Kidney epithelial cell (primary cell): ENCODE measurements at regions not wholly inside any gene's neighbourhood (a gene's known extent, or its start where the extent isn't known, plus 50 kb on each side); places are given as distances from the start of the nearest gene placed in this dataset.

Source experiments
- DNase-seq: peaks from one replicate; pipeline ENCODE4 v3.0.0-alpha.2; 2010; ENCODE audit warnings: low read depth
- H3K27me3 ChIP-seq: 2 replicates; pipeline ENCODE4 v1.6.0; 2011; ENCODE audit warnings: low read length; ENCODE audit not compliant: control insufficient read depth, insufficient read depth
- H3K36me3 ChIP-seq: 2 replicates; pipeline ENCODE4 v1.5.1; 2011; ENCODE audit warnings: low read length; ENCODE audit not compliant: control insufficient read depth, insufficient read depth
- H3K4me3 ChIP-seq: 2 replicates; pipeline ENCODE4 v1.5.1; 2011; ENCODE audit warnings: low read depth, mild to moderate bottlenecking, control low read depth, low read length
- TF ChIP-seq, protein P1 (sequence below): IDR thresholded peaks from 2 replicates; pipeline ENCODE4 v1.5.1; 2011; ENCODE audit warnings: mild to moderate bottlenecking, moderate library complexity, low read length, control low read depth, inconsistent platforms; ENCODE audit not compliant: insufficient read depth, poor library complexity, severe bottlenecking

DNA sequence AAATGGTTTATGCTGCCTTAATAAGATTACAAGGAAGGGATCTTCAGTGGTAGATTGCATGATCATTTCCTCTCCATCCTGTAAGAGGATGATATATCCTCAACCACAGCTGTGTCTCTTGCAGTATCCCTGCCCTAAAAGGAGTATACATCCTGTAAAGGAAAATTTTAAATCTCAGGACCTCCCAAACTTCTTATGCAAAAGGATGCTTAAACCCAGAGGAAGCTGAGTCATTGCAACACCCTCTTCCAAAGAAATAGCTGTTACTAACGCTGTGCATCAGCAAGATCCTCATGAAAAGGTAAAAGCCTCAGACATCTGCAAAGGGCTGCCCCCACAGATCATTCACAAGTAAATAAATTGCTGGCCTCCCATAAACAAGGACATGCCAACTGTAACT lies 599.0 kb downstream of the PRELID2 start:
- no peaks in the 10 kb centered on the region for H3K36me3 ChIP-seq
- TF ChIP-seq, protein P1, sequence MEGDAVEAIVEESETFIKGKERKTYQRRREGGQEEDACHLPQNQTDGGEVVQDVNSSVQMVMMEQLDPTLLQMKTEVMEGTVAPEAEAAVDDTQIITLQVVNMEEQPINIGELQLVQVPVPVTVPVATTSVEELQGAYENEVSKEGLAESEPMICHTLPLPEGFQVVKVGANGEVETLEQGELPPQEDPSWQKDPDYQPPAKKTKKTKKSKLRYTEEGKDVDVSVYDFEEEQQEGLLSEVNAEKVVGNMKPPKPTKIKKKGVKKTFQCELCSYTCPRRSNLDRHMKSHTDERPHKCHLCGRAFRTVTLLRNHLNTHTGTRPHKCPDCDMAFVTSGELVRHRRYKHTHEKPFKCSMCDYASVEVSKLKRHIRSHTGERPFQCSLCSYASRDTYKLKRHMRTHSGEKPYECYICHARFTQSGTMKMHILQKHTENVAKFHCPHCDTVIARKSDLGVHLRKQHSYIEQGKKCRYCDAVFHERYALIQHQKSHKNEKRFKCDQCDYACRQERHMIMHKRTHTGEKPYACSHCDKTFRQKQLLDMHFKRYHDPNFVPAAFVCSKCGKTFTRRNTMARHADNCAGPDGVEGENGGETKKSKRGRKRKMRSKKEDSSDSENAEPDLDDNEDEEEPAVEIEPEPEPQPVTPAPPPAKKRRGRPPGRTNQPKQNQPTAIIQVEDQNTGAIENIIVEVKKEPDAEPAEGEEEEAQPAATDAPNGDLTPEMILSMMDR: no peak
- no peak for DNase-seq
- H3K4me3 ChIP-seq: no peak overlapping the region
- H3K27me3 ChIP-seq: no peaks in the 10 kb centered on the region

DNA sequence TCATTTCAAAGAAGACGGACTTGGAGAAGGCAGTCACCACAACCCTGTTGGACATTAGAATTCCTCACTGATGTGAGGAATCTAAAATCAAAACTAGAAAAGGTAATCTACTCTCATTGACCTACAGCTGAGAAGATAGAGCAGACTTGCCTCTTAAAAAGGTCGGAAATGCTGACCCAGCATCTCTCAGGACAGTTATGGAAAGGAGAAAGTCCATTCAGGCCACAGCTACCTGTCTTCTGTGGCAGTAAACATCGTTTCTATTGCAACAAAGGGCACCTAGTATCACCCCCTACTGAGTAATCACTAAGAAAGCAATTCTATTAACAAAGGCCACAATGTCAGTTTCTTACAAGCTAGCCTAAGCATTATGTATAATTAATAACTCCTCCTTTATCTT lies 601.7 kb downstream of the PRELID2 start:
- no peak for DNase-seq
- TF ChIP-seq, protein P1: no peak

DNA sequence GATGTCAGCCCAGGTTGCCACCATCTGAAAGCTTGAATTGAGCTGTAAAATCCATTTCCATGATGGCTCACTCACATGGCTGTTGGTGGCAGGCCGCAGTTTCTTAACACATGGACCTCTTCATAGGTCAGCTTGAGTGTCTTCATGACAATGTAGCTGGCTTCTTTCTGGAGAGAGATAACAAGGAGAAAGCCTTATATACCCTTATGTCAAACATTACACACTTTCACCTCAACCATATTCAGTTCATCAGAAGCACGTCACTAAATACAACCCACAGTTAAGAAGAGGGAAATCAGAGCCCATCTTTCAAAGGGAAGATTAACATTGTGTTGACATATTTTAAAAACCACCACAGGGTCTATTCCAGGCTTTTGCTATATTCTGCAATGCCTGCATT lies 604.4 kb downstream of the PRELID2 start:
- H3K27me3 ChIP-seq: no peaks in the 10 kb centered on the region
- TF ChIP-seq, protein P1: no peak
- no peaks in the 10 kb centered on the region for H3K36me3 ChIP-seq
- no peak for DNase-seq
- no peak overlapping the region for H3K4me3 ChIP-seq

More for the DNA sequence above, 601.7 kb downstream of the PRELID2 start:
- Histone ChIP-seq H3K27me3 (no peaks in the 10 kb centered on the region), H3K36me3 (no peaks in the 10 kb centered on the region), H3K4me3 (no peak overlapping the region)

DNA sequence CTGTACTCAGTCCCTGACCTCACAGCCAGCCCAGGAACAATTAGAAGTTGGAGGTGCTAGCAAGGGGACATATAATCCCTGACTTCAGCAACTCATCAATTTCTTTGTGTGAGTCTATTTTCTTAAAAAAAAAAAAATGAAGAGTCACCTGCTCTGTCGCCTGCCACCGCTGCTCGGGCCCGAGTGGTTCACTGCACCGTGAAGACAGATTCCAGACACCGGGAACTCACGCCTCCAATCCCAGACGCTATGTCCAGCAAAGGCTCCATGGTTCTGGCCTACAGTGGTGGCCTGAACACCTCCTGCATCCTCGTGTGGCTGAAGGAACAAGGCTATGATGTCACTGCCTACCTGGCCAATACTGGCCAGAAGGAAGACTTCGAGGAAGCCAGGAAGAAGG lies 606.6 kb downstream of the PRELID2 start:
- no peak for DNase-seq
- no peaks in the 10 kb centered on the region for H3K36me3 ChIP-seq
- no peak overlapping the region for H3K4me3 ChIP-seq
- TF ChIP-seq, protein P1: no peak
- no peaks in the 10 kb centered on the region for H3K27me3 ChIP-seq

DNA sequence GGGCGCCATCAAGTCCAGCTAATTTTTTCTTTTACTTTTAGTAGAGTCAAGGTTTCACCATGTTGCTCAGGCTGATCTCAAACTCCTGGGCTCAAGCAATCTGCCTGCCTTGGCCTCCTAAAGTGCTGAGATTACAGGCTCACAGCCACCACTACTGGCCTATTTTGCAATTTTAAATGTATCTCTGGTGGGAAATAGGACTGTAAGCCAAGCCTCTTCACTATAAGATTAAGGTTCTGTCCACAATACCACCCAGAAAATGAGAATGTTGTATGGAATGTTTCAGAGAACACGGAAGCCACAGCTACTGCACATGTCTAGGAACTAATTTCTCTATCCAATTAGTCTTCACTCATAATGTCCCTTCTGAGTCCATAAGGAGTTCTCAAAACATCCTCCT lies 607.3 kb downstream of the PRELID2 start:
- Histone ChIP-seq H3K36me3 (no peaks in the 10 kb centered on the region), H3K4me3 (no peak overlapping the region), H3K27me3 (no peaks in the 10 kb centered on the region)
- TF ChIP-seq, protein P1: no peak
- no peak for DNase-seq

DNA sequence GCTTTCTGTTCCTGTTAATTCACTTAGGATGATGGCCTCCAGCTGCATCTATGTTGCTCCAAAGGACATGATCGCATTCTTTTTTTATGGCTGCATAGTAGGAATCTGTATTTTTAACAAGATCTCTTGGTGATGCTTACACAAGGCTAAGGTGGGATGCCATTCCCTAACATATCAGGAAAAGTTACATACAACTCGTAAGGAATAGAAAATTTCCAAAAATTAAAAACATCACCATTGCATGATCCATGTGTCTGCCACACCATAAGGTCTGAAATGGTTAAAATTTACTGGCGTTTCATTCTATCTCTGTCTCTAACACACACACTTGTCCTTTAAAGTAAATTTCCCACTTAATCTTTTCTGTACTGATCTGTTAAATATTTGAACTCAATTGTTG lies 608.4 kb downstream of the PRELID2 start:
- TF ChIP-seq, protein P1: no peak
- DNase-seq: no peak
- Histone ChIP-seq H3K4me3 (no peak overlapping the region), H3K27me3 (no peaks in the 10 kb centered on the region), H3K36me3 (no peaks in the 10 kb centered on the region)
